ENCODE measurements at regions not wholly inside any gene's neighbourhood (a gene's known extent, or its start where the extent isn't known, plus 50 kb on each side); places are given as distances from the start of the nearest gene placed in this dataset.
A peak's percentile ranks its signal among the peaks of the same experiment; 100 is the strongest.
"Not testable (repeated sequence)": the region's sequence is repeated elsewhere in the genome, so short reads cannot be mapped to it uniquely, and the experiment has no call there.

- H3K36me3 ChIP-seq (ENCODE audit: control insufficient read depth, insufficient read depth, low read length); H2AFZ ChIP-seq (replicated peaks; ENCODE audit: low read length, poor library complexity); H2AK9ac ChIP-seq (replicated peaks; ENCODE audit: low read depth, low read length, poor library complexity); H3K4me1 ChIP-seq (ENCODE audit: control insufficient read depth, insufficient read depth, low read length); H2AK5ac ChIP-seq (ENCODE audit: low read depth, low read length); CTCF ChIA-PET; BruUV-seq (replicated peaks); H2BK5ac ChIP-seq (ENCODE audit: low read depth, low read length, poor library complexity, severe bottlenecking); H4K91ac ChIP-seq (ENCODE audit: insufficient read depth, low read depth, low read length); H3K18ac ChIP-seq (ENCODE audit: low read depth, low read length); H2BK15ac ChIP-seq (ENCODE audit: low read depth, low read length); H4K5ac ChIP-seq (ENCODE audit: low read depth, low read length); dilution Hi-C loops (cut with HindIII; ENCODE audit: low sequenced_read_pairs, unreplicated experiment); H3K27me3 ChIP-seq (ENCODE audit: control insufficient read depth, insufficient read depth, low read length); H4K20me1 ChIP-seq (ENCODE audit: insufficient read depth, low read length); ATAC-seq (ENCODE audit: low read depth); H3K4me2 ChIP-seq (ENCODE audit: low read depth, low read length); H3K9me3 ChIP-seq (ENCODE audit: control insufficient read depth, insufficient read depth, low read length); H3K23ac ChIP-seq (ENCODE audit: low read depth, low read length); intact Hi-C loops (cut with micrococcal nuclease); H2BK120ac ChIP-seq (ENCODE audit: low read depth, low read length); H3K27ac ChIP-seq (ENCODE audit: insufficient read depth, low read length); H3K4ac ChIP-seq (ENCODE audit: low read depth, low read length); H3K14ac ChIP-seq (replicated peaks; ENCODE audit: low read depth, low read length); DNase-seq; H3K9me1 ChIP-seq (ENCODE audit: insufficient read depth, low read length); in situ Hi-C loops (cut with MboI; ENCODE audit: low sequenced_read_pairs); H3K56ac ChIP-seq (ENCODE audit: extremely low read depth, insufficient read depth, low read length); POLR2A ChIA-PET (ENCODE audit: unreplicated experiment); H3K4me3 ChIP-seq (ENCODE audit: insufficient read depth, low read depth, low read length); H2BK20ac ChIP-seq (ENCODE audit: low read depth, low read length); H3K9ac ChIP-seq (ENCODE audit: low read depth, low read length): not testable (repeated sequence)
- H3K79me1 ChIP-seq (ENCODE audit: low read depth in 1 of 2, low read length in 2 of 2): peaks cover 4 to 12% of the 10 kb centered on the region in 2 experiments; a peak in 3 of 4 replicates
- WGBS, 2 experiments (ENCODE audit: extremely low coverage in 2 of 2, insufficient read length in 1 of 2): no CpG with 5 or more reads among the region's 5 CpGs
- H4K8ac ChIP-seq (ENCODE audit: low read depth in 2 of 2, low read length in 2 of 2): peak overlapping the region in 1 of 2 experiments; percentile 66; a peak in 1 of 4 replicates
Measured at GRCh38 chr22:46034480-46034879, 57.5 kb upstream of the WNT7B start.

All from IMR-90 (cell line).